ENCODE measurements at regions not wholly inside any gene's neighbourhood (a gene's known extent, or its start where the extent isn't known, plus 50 kb on each side); places are given as distances from the start of the nearest gene placed in this dataset.
"Not testable (repeated sequence)": the region's sequence is repeated elsewhere in the genome, so short reads cannot be mapped to it uniquely, and the experiment has no call there.

DNA sequence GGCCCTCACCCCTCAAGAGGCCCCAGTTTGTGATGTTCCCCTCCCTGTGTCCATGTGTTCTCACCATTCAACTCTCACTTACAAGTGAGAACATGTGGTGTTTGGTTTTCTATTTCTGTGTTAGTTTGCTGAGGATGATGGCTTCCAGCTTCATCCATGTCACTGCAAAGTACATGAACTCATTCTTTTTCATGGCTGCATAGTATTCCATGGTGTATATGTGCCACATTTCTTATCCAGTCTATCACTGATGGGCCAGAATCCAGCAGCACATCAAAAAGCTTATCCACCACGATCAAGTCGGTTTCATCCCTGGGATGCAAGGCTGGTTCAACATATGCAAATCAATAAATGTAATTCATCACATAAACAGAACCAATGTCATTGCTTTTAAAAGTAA, 95.4 kb upstream of the HS3ST2 start:
- not testable (repeated sequence) for TF ChIP-seq POLR2A, CTCF (IDR thresholded peaks at IDR 0.05)

Data from right lobe of liver (tissue), 4 donors.